Small intestine (tissue), 7 donors: ENCODE measurements at regions not wholly inside any gene's neighbourhood (a gene's known extent, or its start where the extent isn't known, plus 50 kb on each side); places are given as distances from the start of the nearest gene placed in this dataset.
"Not testable (repeated sequence)": the region's sequence is repeated elsewhere in the genome, so short reads cannot be mapped to it uniquely, and the experiment has no call there.

Source experiments
- DNase-seq, 2 donors: peaks; one replicate each; pipeline versions ENCODE4 v3.0.0 to v3.0.0-alpha.2; 2013
- FAIRE-seq: peaks from 2 replicates; lab custom pipeline; 2012; peaks lifted over from hg19 to GRCh38; lab: Jason Lieb, UNC
- H3K27ac ChIP-seq, 3 donors: one replicate each; pipeline ENCODE4 v1.5.1; 2013; ENCODE audit warnings: low read length in 2 of 3, mild to moderate bottlenecking in 2 of 3, control low read depth in 1 of 3, inconsistent platforms in 1 of 3, low read depth in 1 of 3, moderate library complexity in 1 of 3
- H3K27me3 ChIP-seq, 3 donors: one replicate each; pipeline ENCODE4 v1.6.1; 2013; ENCODE audit warnings: low read length in 3 of 3, inconsistent platforms in 1 of 3; ENCODE audit not compliant: control insufficient read depth in 3 of 3, insufficient read depth in 3 of 3
- H3K36me3 ChIP-seq, 3 donors: one replicate each; pipeline ENCODE4 v1.6.1; 2013; ENCODE audit warnings: low read length in 3 of 3, inconsistent platforms in 1 of 3, low read depth in 1 of 3, mild to moderate bottlenecking in 1 of 3, moderate library complexity in 1 of 3; ENCODE audit not compliant: control insufficient read depth in 3 of 3, insufficient read depth in 2 of 3
- H3K4me1 ChIP-seq, 3 donors: one replicate each; pipeline ENCODE4 v1.6.1; 2013; ENCODE audit warnings: low read length in 2 of 3, inconsistent platforms in 1 of 3, low read depth in 1 of 3, mild to moderate bottlenecking in 1 of 3, moderate library complexity in 1 of 3; ENCODE audit not compliant: control insufficient read depth in 3 of 3, insufficient read depth in 2 of 3
- H3K4me3 ChIP-seq, 3 donors: one replicate each; pipeline ENCODE4 v1.5.1; 2013; ENCODE audit warnings: low read length in 3 of 3, control low read depth in 1 of 3, inconsistent platforms in 1 of 3, low read depth in 1 of 3, mild to moderate bottlenecking in 1 of 3, moderate library complexity in 1 of 3
- H3K9me3 ChIP-seq, 2 donors: one replicate each; pipeline ENCODE4 v1.6.1; 2013; ENCODE audit warnings: low read depth in 1 of 2, low read length in 1 of 2; ENCODE audit not compliant: control insufficient read depth in 2 of 2, insufficient read depth in 1 of 2
- WGBS, 3 donors: extraction: QIAGEN DNeasy Blood & Tissue Kit; methylation state at CpG; one replicate each; pipeline ENCODE4 v1.1.7; 2013; 5-methylcytosine and 5-hydroxymethylcytosine counted together
- donor health status: healthy with polysubstance abuse.
- donor health status: control.
- donor health status: control.
- donor health status: Bipolar disorder and iron deficiency.
- donor health status: healthy.

DNA sequence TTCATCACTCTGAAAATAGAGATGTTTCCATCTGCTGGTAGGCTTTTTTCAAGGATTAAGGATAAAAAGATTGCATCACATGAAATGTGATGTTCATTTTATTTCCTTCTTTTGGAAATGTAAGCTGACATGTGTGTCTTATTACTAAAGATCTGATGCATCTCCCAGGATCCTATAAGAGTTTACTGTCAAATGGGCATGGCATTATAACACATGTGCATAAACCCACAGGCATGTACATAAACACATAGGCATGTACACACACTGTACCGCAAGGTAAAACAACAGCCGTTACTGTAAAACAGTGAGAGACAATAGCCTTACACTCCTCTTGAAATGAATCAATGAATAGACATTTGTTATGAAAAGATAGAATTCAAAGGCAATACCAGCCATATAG, 65.2 kb upstream of the MXRA5 start:
- FAIRE-seq, H3K4me3 ChIP-seq, H3K4me1 ChIP-seq, H3K36me3 ChIP-seq, H3K27me3 ChIP-seq, DNase-seq, H3K9me3 ChIP-seq, H3K27ac ChIP-seq: not testable (repeated sequence)
- 95 to 98% (median 96%) methylated on average over 2 of the region's 2 CpGs for whole genome bisulfite sequencing, 3 donors

- WGBS, 3 donors, result 81 to 91% (median 85%) methylated on average over 4 of the region's 4 CpGs
- not testable (repeated sequence) for FAIRE-seq
Observed at GRCh38 chrX:3409936-3410335, 63.5 kb upstream of the MXRA5 start.

DNA sequence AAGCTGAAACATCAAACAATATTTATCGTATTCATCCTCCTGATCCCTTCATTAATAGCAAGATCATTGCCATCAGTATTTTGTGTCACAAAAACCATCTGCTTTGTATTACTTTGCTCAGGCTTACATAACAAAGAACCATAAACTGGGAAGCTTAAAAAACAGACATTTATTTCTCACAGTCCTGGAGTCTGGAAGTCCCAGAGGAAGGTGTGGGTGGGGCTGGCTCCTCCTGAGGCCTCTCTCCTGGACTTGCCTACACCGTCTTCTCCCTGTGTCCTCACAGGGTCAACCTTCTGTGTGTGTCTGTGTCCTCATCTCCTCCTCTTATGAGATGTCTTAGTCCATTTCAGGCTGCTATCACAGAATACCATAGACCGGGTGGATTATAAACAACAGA, 61.3 kb upstream of the MXRA5 start:
- no peak for DNase-seq
- 53 to 82% (median 75%) methylated on average over 3 of the region's 3 CpGs for WGBS, 3 donors
- Histone ChIP-seq H3K4me3 (no peak overlapping the region), H3K9me3 (no peaks in the 10 kb centered on the region), H3K27me3 (no peaks in the 10 kb centered on the region), H3K4me1 (no peaks in the 10 kb centered on the region), H3K27ac (no peak overlapping the region), H3K36me3 (no peaks in the 10 kb centered on the region)
- FAIRE-seq, result no peak

More at GRCh38 chrX:3409936-3410335, 63.5 kb upstream of the MXRA5 start:
- H3K27ac ChIP-seq, DNase-seq, H3K9me3 ChIP-seq, H3K4me1 ChIP-seq, H3K27me3 ChIP-seq, H3K4me3 ChIP-seq, H3K36me3 ChIP-seq: not testable (repeated sequence)

- H3K4me1 ChIP-seq, result no peaks in the 10 kb centered on the region
- no peaks in the 10 kb centered on the region for H3K9me3 ChIP-seq
- FAIRE-seq (no peak), DNase-seq (no peak)
- no peaks in the 10 kb centered on the region for H3K27me3 ChIP-seq
- H3K27ac ChIP-seq, result no peak overlapping the region
- no peaks in the 10 kb centered on the region for H3K36me3 ChIP-seq
- WGBS, 3 donors, result 53 to 72% (median 68%) methylated on average over 3 of the region's 3 CpGs
- H3K4me3 ChIP-seq, result no peak overlapping the region
Observed at GRCh38 chrX:3407121-3407520, 60.7 kb upstream of the MXRA5 start.

- FAIRE-seq (no peak), DNase-seq (no peak)
- Histone ChIP-seq H3K4me1 (no peaks in the 10 kb centered on the region), H3K4me3 (no peak overlapping the region), H3K27me3 (no peaks in the 10 kb centered on the region), H3K9me3 (no peaks in the 10 kb centered on the region), H3K27ac (no peak overlapping the region), H3K36me3 (no peaks in the 10 kb centered on the region)
- WGBS, 3 donors, result 86 to 96% (median 93%) methylated on average over 1 of the region's 1 CpG
Observed at GRCh38 chrX:3403748-3404147, 57.3 kb upstream of the MXRA5 start.
